Lung (tissue), 11 donors: ENCODE measurements at regions not wholly inside any gene's neighbourhood (a gene's known extent, or its start where the extent isn't known, plus 50 kb on each side); places are given as distances from the start of the nearest gene placed in this dataset.

Experiments used
- ATAC-seq: fragments of 200-7000 bp; cut with Tn5 transposase; one replicate; pipeline ENCODE4 v1.9.1; 2020; ENCODE audit warnings: moderate number of reproducible peaks; ENCODE audit not compliant: insufficient read depth, low FRiP score
- DNase-seq, 3 donors: peaks; one replicate each; pipeline ENCODE4 v3.0.0-alpha.2; 2013 to 2017
- H3K27ac ChIP-seq, 2 donors: one replicate each; pipeline ENCODE4 v1.5.1; 2013; ENCODE audit warnings: mild to moderate bottlenecking in 2 of 2, moderate library complexity in 2 of 2, control low read depth in 1 of 2, inconsistent platforms in 1 of 2, low read depth in 1 of 2, low read length in 1 of 2
- H3K27me3 ChIP-seq, 3 donors: one replicate each; pipeline ENCODE4 v1.5.1; 2013; ENCODE audit warnings: low read length in 2 of 3; ENCODE audit not compliant: control insufficient read depth in 3 of 3, insufficient read depth in 3 of 3
- H3K36me3 ChIP-seq, 4 donors: one replicate each; pipeline ENCODE4 v1.5.1; 2013; ENCODE audit warnings: low read length in 4 of 4, mild to moderate bottlenecking in 1 of 4, moderate library complexity in 1 of 4; ENCODE audit not compliant: control insufficient read depth in 4 of 4, insufficient read depth in 4 of 4
- H3K4me1 ChIP-seq, 5 donors: one replicate each; pipeline ENCODE4 v1.5.1; 2013; ENCODE audit warnings: low read length in 5 of 5, mild to moderate bottlenecking in 2 of 5, moderate library complexity in 1 of 5; ENCODE audit not compliant: control insufficient read depth in 5 of 5, insufficient read depth in 5 of 5
- H3K4me3 ChIP-seq: one replicate; pipeline ENCODE4 v1.5.1; 2013; ENCODE audit warnings: mild to moderate bottlenecking, control low read depth, moderate library complexity
- H3K9ac ChIP-seq, 2 donors: one replicate each; pipeline ENCODE4 v1.5.1; 2013; ENCODE audit warnings: low read length in 2 of 2, control low read depth in 1 of 2; ENCODE audit not compliant: insufficient read depth in 1 of 2
- H3K9me3 ChIP-seq, 4 donors: one replicate each; pipeline ENCODE4 v1.5.1; 2013; ENCODE audit warnings: low read length in 3 of 4, mild to moderate bottlenecking in 1 of 4, moderate library complexity in 1 of 4; ENCODE audit not compliant: control insufficient read depth in 4 of 4, insufficient read depth in 3 of 4
- WGBS, 2 donors: extraction: QIAGEN DNeasy Blood & Tissue Kit; methylation state at CpG; one replicate each; pipeline ENCODE4 v1.1.7; 2013; 5-methylcytosine and 5-hydroxymethylcytosine counted together
- TF ChIP-seq, protein P1 (sequence below): IDR thresholded peaks from 2 replicates; pipeline ENCODE4 v1.5.1; 2012; ENCODE audit warnings: mild to moderate bottlenecking; ENCODE audit errors: control extremely low read depth, extremely low read depth
- donor health status: control.
- donor health status: control.
- donor health status: Bipolar disorder and iron deficiency.
- donor health status: healthy.
- donor health status: DM: yes; HTN: yes; CAD: no.

DNA sequence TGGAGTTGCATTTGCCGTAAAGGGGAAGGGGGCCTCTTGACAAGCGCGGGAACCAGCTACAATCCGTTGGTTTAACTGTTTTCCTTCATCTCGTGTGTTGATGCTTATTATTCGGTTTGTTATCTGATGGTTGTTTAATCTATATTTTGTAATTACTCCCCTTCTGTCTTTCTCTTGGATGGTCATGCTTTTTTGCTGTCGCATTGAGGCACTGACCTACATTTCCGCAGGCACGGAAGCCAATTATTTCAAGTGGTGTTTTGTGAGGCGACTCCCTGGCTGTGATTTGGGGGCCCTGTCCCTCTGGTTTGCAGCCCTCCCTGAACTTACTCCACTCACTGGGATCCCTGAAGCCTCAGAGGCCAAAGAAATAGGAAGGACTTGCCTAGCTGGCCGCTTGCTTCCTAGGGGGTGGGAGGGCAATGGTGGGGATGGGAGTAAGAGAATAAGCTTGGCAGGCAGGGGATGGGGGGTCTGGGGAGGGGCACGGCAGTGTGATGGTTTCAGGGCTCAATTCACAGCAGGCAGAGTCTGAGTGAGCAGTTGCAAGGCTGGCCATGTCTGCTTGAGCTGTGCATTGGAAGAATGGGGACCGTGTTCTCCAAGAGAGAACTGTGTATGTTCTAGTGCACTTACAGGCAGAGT, 165.8 kb upstream of the B3GAT1 start:
- H3K4me3 ChIP-seq, result no peak overlapping the region
- no peaks in the 10 kb centered on the region for H3K4me1 ChIP-seq
- H3K27me3 ChIP-seq, result peaks cover 0 to 2% (median 0%) of the 10 kb centered on the region in 3 donors
- no peaks in the 10 kb centered on the region for H3K36me3 ChIP-seq
- no peak for ATAC-seq
- TF ChIP-seq, protein P1, sequence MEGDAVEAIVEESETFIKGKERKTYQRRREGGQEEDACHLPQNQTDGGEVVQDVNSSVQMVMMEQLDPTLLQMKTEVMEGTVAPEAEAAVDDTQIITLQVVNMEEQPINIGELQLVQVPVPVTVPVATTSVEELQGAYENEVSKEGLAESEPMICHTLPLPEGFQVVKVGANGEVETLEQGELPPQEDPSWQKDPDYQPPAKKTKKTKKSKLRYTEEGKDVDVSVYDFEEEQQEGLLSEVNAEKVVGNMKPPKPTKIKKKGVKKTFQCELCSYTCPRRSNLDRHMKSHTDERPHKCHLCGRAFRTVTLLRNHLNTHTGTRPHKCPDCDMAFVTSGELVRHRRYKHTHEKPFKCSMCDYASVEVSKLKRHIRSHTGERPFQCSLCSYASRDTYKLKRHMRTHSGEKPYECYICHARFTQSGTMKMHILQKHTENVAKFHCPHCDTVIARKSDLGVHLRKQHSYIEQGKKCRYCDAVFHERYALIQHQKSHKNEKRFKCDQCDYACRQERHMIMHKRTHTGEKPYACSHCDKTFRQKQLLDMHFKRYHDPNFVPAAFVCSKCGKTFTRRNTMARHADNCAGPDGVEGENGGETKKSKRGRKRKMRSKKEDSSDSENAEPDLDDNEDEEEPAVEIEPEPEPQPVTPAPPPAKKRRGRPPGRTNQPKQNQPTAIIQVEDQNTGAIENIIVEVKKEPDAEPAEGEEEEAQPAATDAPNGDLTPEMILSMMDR, result no peak
- peaks cover 0 to 5% (median 0%) of the 10 kb centered on the region in 4 donors for H3K9me3 ChIP-seq
- 75 to 85% methylated on average over 13 of the region's 13 CpGs for whole genome bisulfite sequencing, 2 donors
- H3K27ac ChIP-seq, result no peak overlapping the region
- DNase-seq, result no peak
- H3K9ac ChIP-seq, result no peak overlapping the region

DNA sequence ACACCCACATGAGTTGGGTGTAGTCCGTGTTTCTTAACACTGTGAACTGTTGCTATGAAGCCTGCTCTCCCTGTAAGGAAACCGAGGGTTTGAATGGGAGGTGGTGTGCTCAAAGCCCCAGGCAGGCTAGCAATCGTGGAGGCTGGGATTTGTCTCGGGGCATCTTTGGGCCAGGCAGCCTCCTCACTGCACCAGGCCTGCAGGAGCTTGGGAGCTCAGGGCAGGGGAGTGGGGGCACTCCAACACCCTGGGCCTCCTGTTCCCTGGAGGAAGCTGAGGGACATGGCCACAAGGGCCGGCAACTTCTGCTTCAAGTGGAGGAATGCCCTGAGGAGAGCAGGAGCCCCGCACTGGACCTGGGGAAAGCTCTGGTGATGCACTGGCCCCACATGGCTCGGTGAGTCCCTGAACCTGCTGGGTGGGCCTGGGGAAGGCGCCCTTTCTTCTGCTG, 164.7 kb upstream of the B3GAT1 start:
- TF ChIP-seq, protein P1, result no peak
- H3K4me1 ChIP-seq, result no peaks in the 10 kb centered on the region
- DNase-seq (no peak), ATAC-seq (no peak)
- no peak overlapping the region for H3K9ac ChIP-seq
- H3K27me3 ChIP-seq, result peaks cover 0 to 2% (median 0%) of the 10 kb centered on the region in 3 donors
- H3K9me3 ChIP-seq, result peaks cover 0 to 5% (median 0%) of the 10 kb centered on the region in 4 donors
- no peak overlapping the region for H3K4me3 ChIP-seq
- WGBS, 2 donors, result 78 to 82% methylated on average over 8 of the region's 8 CpGs
- no peak overlapping the region for H3K27ac ChIP-seq
- H3K36me3 ChIP-seq, result no peaks in the 10 kb centered on the region

DNA sequence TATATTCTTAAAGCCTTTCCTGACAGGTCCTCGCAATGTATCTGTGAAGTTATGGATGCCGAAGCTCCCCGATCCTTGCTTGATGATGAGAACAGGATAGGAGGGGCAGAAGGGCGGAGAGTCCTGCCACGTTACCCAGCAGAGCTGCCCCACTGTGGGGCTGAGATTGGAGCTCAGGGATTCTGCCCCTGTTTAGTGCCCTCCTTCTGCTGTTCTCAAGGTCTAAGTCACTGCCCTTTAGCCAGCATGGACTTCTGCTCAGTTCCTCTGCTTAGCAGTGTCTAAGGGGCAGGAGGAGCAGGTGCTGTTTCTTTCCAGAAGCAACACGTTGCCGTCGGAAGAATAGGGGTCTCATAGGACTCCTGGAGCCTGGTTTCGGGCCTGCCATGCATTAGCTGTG, 164.2 kb upstream of the B3GAT1 start:
- no peaks in the 10 kb centered on the region for H3K4me1 ChIP-seq
- WGBS, 2 donors, result 83 to 85% methylated on average over 9 of the region's 9 CpGs
- peaks cover 0 to 2% (median 0%) of the 10 kb centered on the region in 3 donors for H3K27me3 ChIP-seq
- H3K36me3 ChIP-seq, result no peaks in the 10 kb centered on the region
- peaks cover 0 to 4% (median 0%) of the 10 kb centered on the region in 4 donors for H3K9me3 ChIP-seq
- DNase-seq (no peak), ATAC-seq (no peak)
- H3K4me3 ChIP-seq, result no peak overlapping the region
- H3K27ac ChIP-seq, result no peak overlapping the region
- TF ChIP-seq, protein P1, result no peak
- H3K9ac ChIP-seq, result no peak overlapping the region
